ENCODE measurements at regions not wholly inside any gene's neighbourhood (a gene's known extent, or its start where the extent isn't known, plus 50 kb on each side); places are given as distances from the start of the nearest gene placed in this dataset.

DNA sequence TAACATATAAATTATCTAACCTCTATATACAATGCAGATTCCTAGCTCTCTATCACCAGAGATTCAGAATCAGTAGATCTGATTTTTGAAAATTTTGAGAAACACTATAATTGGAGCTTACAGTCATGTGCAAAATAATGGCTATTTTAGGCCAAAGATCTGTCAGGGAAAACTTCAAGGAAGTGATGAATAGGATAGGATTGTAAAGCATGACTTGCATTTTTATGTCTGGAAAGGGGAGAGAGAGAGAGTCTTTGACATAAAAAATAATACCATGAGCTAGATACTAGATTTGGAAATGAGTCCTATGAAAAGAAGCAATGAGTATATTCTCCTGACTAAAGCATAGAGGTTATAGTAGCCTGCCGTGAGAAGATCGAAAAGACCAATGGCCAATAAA lies 181.1 kb downstream of the SDHAF3 start:
- no peak for TF ChIP-seq POLR2A (IDR thresholded peaks at IDR 0.05; ENCODE audit: low read depth, low read length)
- no peak for TF ChIP-seq TAF1 (IDR thresholded peaks at IDR 0.05; ENCODE audit: borderline replicate concordance, low read depth, low read length)

Measured in GM12892 (cell line).